PC-9 (cell line): ENCODE measurements at regions not wholly inside any gene's neighbourhood (a gene's known extent, or its start where the extent isn't known, plus 50 kb on each side); places are given as distances from the start of the nearest gene placed in this dataset.

Experiments used
- BruUV-seq: library from RNA; stranded (reverse); fragments of 400-500 nt; replicated peaks from 2 replicates; lab custom pipeline; 2021; lab: Mats Ljungman, UMichigan
- CTCF ChIA-PET: fragments of 300-600 bp; sonication (Branson Sonifier 250); formaldehyde crosslinking; loops from one replicate; lab custom pipeline; 2022; ENCODE audit warnings: antibody characterized with exemption; lab: Charles Lee
- POLR2A ChIA-PET: fragments of 300-600 bp; sonication (Branson Sonifier 250); formaldehyde crosslinking; loops from one replicate; lab custom pipeline; 2022; ENCODE audit warnings: antibody characterized with exemption; ENCODE audit not compliant: unreplicated experiment; lab: Charles Lee
- DNase-seq, 2 experiments: peaks; one replicate each; pipeline versions ENCODE4 v3.0.0 to v3.0.0-alpha.2; 2015 to 2022; ENCODE audit warnings: mixed read lengths in 1 of 2
- H2AFZ ChIP-seq: fragments of 200-600 bp; sonication (generic); 2 replicates; pipeline ENCODE4 v1.8.1; 2017; ENCODE audit warnings: antibody characterized with exemption
- H3F3A ChIP-seq: fragments of 200-600 bp; sonication (generic); 2 replicates; pipeline ENCODE4 v1.8.1; 2017; ENCODE audit warnings: antibody characterized with exemption, mild to moderate bottlenecking, low read depth; ENCODE audit not compliant: insufficient read depth
- H3K27ac ChIP-seq: fragments of 200-600 bp; sonication (generic); 2 replicates; pipeline ENCODE4 v1.6.1; 2016; ENCODE audit warnings: mixed run types
- H3K27me3 ChIP-seq: fragments of 200-600 bp; sonication (generic); 2 replicates; pipeline ENCODE4 v1.6.1; 2016; ENCODE audit warnings: low read depth, mixed run types; ENCODE audit not compliant: insufficient read depth
- H3K36me3 ChIP-seq: fragments of 200-600 bp; sonication (generic); 2 replicates; pipeline ENCODE4 v1.6.1; 2016; ENCODE audit warnings: low read depth, mixed run types
- H3K4me1 ChIP-seq: fragments of 200-600 bp; sonication (generic); replicated peaks from 2 replicates; pipeline ENCODE4 v1.6.1; 2016; ENCODE audit warnings: mixed run types; ENCODE audit not compliant: insufficient read depth
- H3K4me2 ChIP-seq: fragments of 200-600 bp; sonication (generic); 2 replicates; pipeline ENCODE4 v1.6.1; 2017; ENCODE audit warnings: mixed run types
- H3K4me3 ChIP-seq: fragments of 200-600 bp; sonication (generic); 2 replicates; pipeline ENCODE4 v1.6.1; 2016; ENCODE audit warnings: mixed run types
- H3K79me2 ChIP-seq: fragments of 200-600 bp; sonication (generic); 2 replicates; pipeline ENCODE4 v1.6.1; 2017; ENCODE audit warnings: low read depth, mixed run types
- H3K9me2 ChIP-seq: fragments of 200-600 bp; sonication (generic); 2 replicates; pipeline ENCODE4 v1.8.1; 2017; ENCODE audit warnings: mild to moderate bottlenecking; ENCODE audit not compliant: insufficient read depth
- H3K9me3 ChIP-seq: fragments of 200-600 bp; sonication (generic); 2 replicates; pipeline ENCODE4 v1.8.1; 2016; ENCODE audit warnings: low read depth; ENCODE audit not compliant: insufficient read depth
- H4K20me1 ChIP-seq: fragments of 200-600 bp; sonication (generic); 2 replicates; pipeline ENCODE4 v1.8.1; 2017; ENCODE audit not compliant: insufficient read depth
- CTCF ChIP-seq: fragments of 200-600 bp; sonication (generic); conservative IDR thresholded peaks from 2 replicates; pipeline ENCODE4 v1.6.1; 2017; ENCODE audit warnings: mixed run types, antibody characterized with exemption, mild to moderate bottlenecking, moderate library complexity
- EZH2 ChIP-seq: fragments of 200-600 bp; sonication (generic); IDR thresholded peaks from 2 replicates; pipeline ENCODE4 v1.8.0; 2017; ENCODE audit warnings: antibody characterized with exemption, low read depth
- intact Hi-C: fragments of 100-400 bp; cut with micrococcal nuclease; formaldehyde crosslinking; loops from one replicate; pipeline ENCODE4 v1.10.0; 2022; ENCODE audit not compliant: unreplicated experiment

- ChIA-PET CTCF (no interaction called here), POLR2A (no interaction called here)
- Histone ChIP-seq H3K4me3 (no peak overlapping the region), H3K4me1 (no peaks in the 10 kb centered on the region), H3K9me3 (no peaks in the 10 kb centered on the region), H4K20me1 (no peaks in the 10 kb centered on the region), H3K4me2 (no peak overlapping the region), H3F3A (no peaks in the 10 kb centered on the region; the same call in 1 of the 2 replicates), H3K9me2 (no peaks in the 10 kb centered on the region), H3K36me3 (no peaks in the 10 kb centered on the region), H3K27me3 (no peaks in the 10 kb centered on the region), H3K27ac (no peak overlapping the region), H2AFZ (no peak overlapping the region), H3K79me2 (no peaks in the 10 kb centered on the region)
- no TSS peak for BruUV-seq
- DNase-seq, result no peak
- intact Hi-C loops, result no loop called here
- no peak for TF ChIP-seq CTCF
- no peak for TF ChIP-seq EZH2
Measured at GRCh38 chr5:17096952-17097695, 120.3 kb upstream of the BASP1 start.

- Histone ChIP-seq H3K4me1 (no peaks in the 10 kb centered on the region), H3K4me2 (no peak overlapping the region), H3K4me3 (no peak overlapping the region), H3K9me2 (no peaks in the 10 kb centered on the region), H3K27ac (no peak overlapping the region), H3F3A (no peaks in the 10 kb centered on the region; the same call in 1 of the 2 replicates), H3K36me3 (no peaks in the 10 kb centered on the region), H3K9me3 (no peaks in the 10 kb centered on the region), H4K20me1 (no peaks in the 10 kb centered on the region), H3K27me3 (no peaks in the 10 kb centered on the region), H2AFZ (no peak overlapping the region), H3K79me2 (no peaks in the 10 kb centered on the region)
- CTCF ChIA-PET, result no interaction called here
- no TSS peak for BruUV-seq
- intact Hi-C loops, result no loop called here
- POLR2A ChIA-PET, result no interaction called here
- DNase-seq, result no peak
- no peak for TF ChIP-seq EZH2
- TF ChIP-seq CTCF, result no peak
Measured at GRCh38 chr5:17099946-17100345, 117.5 kb upstream of the BASP1 start.

DNA sequence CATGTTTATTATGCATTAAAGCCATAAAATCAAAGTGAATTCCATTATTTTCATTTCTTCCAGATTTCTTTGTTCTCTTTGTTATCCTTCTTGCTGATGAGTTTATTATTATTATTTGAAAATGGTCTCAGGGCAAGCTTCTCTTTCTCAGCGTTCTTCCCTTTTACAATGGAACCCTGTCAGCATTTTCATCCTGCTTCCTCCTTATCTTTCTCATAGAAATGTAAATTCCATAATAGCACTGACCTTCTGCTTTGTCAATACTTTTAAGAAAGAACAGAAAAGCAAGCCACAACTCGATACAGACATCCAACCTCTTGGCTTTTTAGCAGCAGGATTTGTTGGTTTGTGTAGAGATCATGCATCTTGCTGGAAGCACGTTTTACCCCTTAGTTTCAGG lies 114.0 kb upstream of the BASP1 start:
- H3K36me3 ChIP-seq, result no peaks in the 10 kb centered on the region
- H3K9me3 ChIP-seq, result no peaks in the 10 kb centered on the region
- no peak overlapping the region for H3K4me3 ChIP-seq
- no peak overlapping the region for H2AFZ ChIP-seq
- H3K4me2 ChIP-seq, result no peak overlapping the region
- no peaks in the 10 kb centered on the region for H3K9me2 ChIP-seq
- no peak for DNase-seq
- intact Hi-C loops, result no loop called here
- POLR2A ChIA-PET, result no interaction called here
- CTCF ChIA-PET, result interaction anchor here (0.7 kb wide), 1 partner anchor 260 kb away, joined by 5 read pairs; no protein-coding TSS in a partner anchor
- no peaks in the 10 kb centered on the region; the same call in 1 of the 2 replicates for H3F3A ChIP-seq
- H3K79me2 ChIP-seq, result no peaks in the 10 kb centered on the region
- no peaks in the 10 kb centered on the region for H3K27me3 ChIP-seq
- TF ChIP-seq CTCF (no peak), EZH2 (no peak)
- H3K4me1 ChIP-seq, result no peaks in the 10 kb centered on the region
- no TSS peak for BruUV-seq
- no peak overlapping the region for H3K27ac ChIP-seq
- no peaks in the 10 kb centered on the region for H4K20me1 ChIP-seq
